Neural progenitor cell (in vitro differentiated cells): ENCODE measurements at regions not wholly inside any gene's neighbourhood (a gene's known extent, or its start where the extent isn't known, plus 50 kb on each side); places are given as distances from the start of the nearest gene placed in this dataset.

Experiments
- DNase-seq: peaks from one replicate; pipeline ENCODE4 v3.0.0-alpha.2; 2016; ENCODE audit warnings: low spot score
- H2AFZ ChIP-seq: fragments of 200-600 bp; sonication (generic); replicated peaks from 2 replicates; pipeline ENCODE4 v1.6.1; 2016; ENCODE audit warnings: antibody characterized with exemption
- H3F3A ChIP-seq: fragments of 200-600 bp; sonication (generic); 2 replicates; pipeline ENCODE4 v1.6.1; 2016; ENCODE audit warnings: antibody characterized with exemption, low read depth
- H3K27ac ChIP-seq: fragments of 200-600 bp; sonication (generic); 2 replicates; pipeline ENCODE4 v1.5.1; 2016; ENCODE audit warnings: mild to moderate bottlenecking
- H3K27me3 ChIP-seq: fragments of 200-600 bp; sonication (generic); 2 replicates; pipeline ENCODE4 v1.6.1; 2016; ENCODE audit warnings: mild to moderate bottlenecking, moderate library complexity
- H3K36me3 ChIP-seq: fragments of 200-600 bp; sonication (generic); 2 replicates; pipeline ENCODE4 v1.5.1; 2016
- H3K4me1 ChIP-seq: fragments of 200-600 bp; sonication (generic); 2 replicates; pipeline ENCODE4 v1.6.1; 2016; ENCODE audit warnings: mixed run types
- H3K4me2 ChIP-seq: fragments of 200-600 bp; sonication (generic); 2 replicates; pipeline ENCODE4 v1.6.1; 2016
- H3K4me3 ChIP-seq: fragments of 200-600 bp; sonication (generic); 2 replicates; pipeline ENCODE4 v1.5.1; 2016
- H3K79me2 ChIP-seq: fragments of 200-600 bp; sonication (generic); 2 replicates; pipeline ENCODE4 v1.6.1; 2016; ENCODE audit warnings: low read depth
- H3K9ac ChIP-seq: fragments of 200-600 bp; sonication (generic); 2 replicates; pipeline ENCODE4 v1.6.1; 2016
- H3K9me3 ChIP-seq: fragments of 200-600 bp; sonication (generic); 2 replicates; pipeline ENCODE4 v1.5.1; 2016; ENCODE audit warnings: low read depth
- H4K20me1 ChIP-seq: fragments of 200-600 bp; sonication (generic); 2 replicates; pipeline ENCODE4 v1.6.1; 2016; ENCODE audit warnings: low read depth
- H3K27ac Mint-ChIP-seq: 3 replicates; pipeline ENCODE4 v1.8.0; 2021; ENCODE audit warnings: mixed read lengths
- H3K27me3 Mint-ChIP-seq: 2 replicates; pipeline ENCODE4 v1.8.0; 2022; ENCODE audit warnings: low read depth, mild to moderate bottlenecking, inconsistent platforms, moderate library complexity, mixed read lengths; ENCODE audit not compliant: insufficient read depth
- H3K36me3 Mint-ChIP-seq: 3 replicates; pipeline ENCODE4 v1.8.0; 2021; ENCODE audit warnings: mixed read lengths
- H3K4me1 Mint-ChIP-seq: 3 replicates; pipeline ENCODE4 v1.8.0; 2021; ENCODE audit warnings: mixed read lengths
- H3K4me3 Mint-ChIP-seq: 3 replicates; pipeline ENCODE4 v1.8.0; 2021; ENCODE audit warnings: mild to moderate bottlenecking, moderate library complexity, mixed read lengths
- H3K9me3 Mint-ChIP-seq: 3 replicates; pipeline ENCODE4 v1.8.0; 2020; ENCODE audit warnings: mixed read lengths
- CTCF ChIP-seq: fragments of 200-600 bp; sonication (generic); IDR thresholded peaks from 2 replicates; pipeline ENCODE4 v1.5.1; 2017; ENCODE audit warnings: antibody characterized with exemption, mild to moderate bottlenecking
- EZH2 ChIP-seq: fragments of 200-600 bp; sonication (generic); IDR thresholded peaks from 2 replicates; pipeline ENCODE4 v1.6.1; 2017; ENCODE audit warnings: antibody characterized with exemption, mild to moderate bottlenecking, moderate library complexity
- EZH2phosphoT487 ChIP-seq: fragments of 200-600 bp; sonication (generic); IDR thresholded peaks from 2 replicates; pipeline ENCODE4 v1.6.1; 2017; ENCODE audit warnings: antibody characterized with exemption

GRCh38 chr3:1734494-1735122 lies 364.1 kb upstream of the CNTN4 start:
- H3K79me2 ChIP-seq = no peaks in the 10 kb centered on the region
- DNase-seq = no peak
- no peaks in the 10 kb centered on the region for H3K9me3 ChIP-seq
- H3K4me3 ChIP-seq = no peak overlapping the region
- Mint-ChIP-seq H3K27me3 (peaks cover 3% of the 10 kb centered on the region), H3K4me3 (no peak overlapping the region), H3K9me3 (peaks cover 6% of the 10 kb centered on the region), H3K27ac (no peak overlapping the region), H3K36me3 (no peaks in the 10 kb centered on the region), H3K4me1 (no peaks in the 10 kb centered on the region)
- TF ChIP-seq EZH2 = no peak
- TF ChIP-seq CTCF = no peak
- no peak for TF ChIP-seq EZH2phosphoT487
- H3K9ac ChIP-seq = no peak overlapping the region
- no peaks in the 10 kb centered on the region for H3K4me1 ChIP-seq
- no peaks in the 10 kb centered on the region for H3F3A ChIP-seq
- no peak overlapping the region for H3K4me2 ChIP-seq
- H3K27me3 ChIP-seq = no peaks in the 10 kb centered on the region
- no peaks in the 10 kb centered on the region for H4K20me1 ChIP-seq
- H3K27ac ChIP-seq = no peak overlapping the region
- no peaks in the 10 kb centered on the region for H3K36me3 ChIP-seq
- no peak overlapping the region for H2AFZ ChIP-seq

- no peaks in the 10 kb centered on the region for H3K9me3 ChIP-seq
- H2AFZ ChIP-seq = no peak overlapping the region
- Mint-ChIP-seq H3K9me3 (peaks cover 4% of the 10 kb centered on the region), H3K4me1 (no peaks in the 10 kb centered on the region), H3K36me3 (no peaks in the 10 kb centered on the region), H3K27me3 (peaks cover 7% of the 10 kb centered on the region), H3K4me3 (no peak overlapping the region), H3K27ac (no peak overlapping the region)
- H3K4me3 ChIP-seq = no peak overlapping the region
- no peak for DNase-seq
- H3K36me3 ChIP-seq = no peaks in the 10 kb centered on the region
- no peak for TF ChIP-seq EZH2phosphoT487
- TF ChIP-seq CTCF = no peak
- TF ChIP-seq EZH2 = no peak
- H3K79me2 ChIP-seq = no peaks in the 10 kb centered on the region
- no peaks in the 10 kb centered on the region for H4K20me1 ChIP-seq
- H3K27ac ChIP-seq = no peak overlapping the region
- H3K4me1 ChIP-seq = no peaks in the 10 kb centered on the region
- no peak overlapping the region for H3K4me2 ChIP-seq
- H3K9ac ChIP-seq = no peak overlapping the region
- H3K27me3 ChIP-seq = no peaks in the 10 kb centered on the region
- no peaks in the 10 kb centered on the region for H3F3A ChIP-seq
Measured at GRCh38 chr3:1752205-1752604, 346.5 kb upstream of the CNTN4 start.

GRCh38 chr3:1766384-1766783 lies 332.3 kb upstream of the CNTN4 start:
- no peak overlapping the region for H3K27ac ChIP-seq
- peaks cover 14% of the 10 kb centered on the region for H3K4me1 ChIP-seq
- H3K36me3 ChIP-seq = no peaks in the 10 kb centered on the region
- H3K4me2 ChIP-seq = no peak overlapping the region
- no peaks in the 10 kb centered on the region for H3K9me3 ChIP-seq
- no peaks in the 10 kb centered on the region for H3K9me3 Mint-ChIP-seq
- no peak for DNase-seq
- H3K4me3 ChIP-seq = no peak overlapping the region
- no peaks in the 10 kb centered on the region for H3F3A ChIP-seq
- no peaks in the 10 kb centered on the region for H4K20me1 ChIP-seq
- no peaks in the 10 kb centered on the region for H3K27me3 Mint-ChIP-seq
- no peaks in the 10 kb centered on the region for H3K27me3 ChIP-seq
- no peak overlapping the region for H2AFZ ChIP-seq
- H3K4me1 Mint-ChIP-seq = peaks cover 8% of the 10 kb centered on the region
- TF ChIP-seq EZH2 (no peak), CTCF (no peak), EZH2phosphoT487 (no peak)
- H3K79me2 ChIP-seq = no peaks in the 10 kb centered on the region
- H3K27ac Mint-ChIP-seq = no peak overlapping the region
- H3K9ac ChIP-seq = no peak overlapping the region
- no peaks in the 10 kb centered on the region for H3K36me3 Mint-ChIP-seq
- H3K4me3 Mint-ChIP-seq = no peak overlapping the region
